K562 (cell line): ENCODE measurements at regions not wholly inside any gene's neighbourhood (a gene's known extent, or its start where the extent isn't known, plus 50 kb on each side); places are given as distances from the start of the nearest gene placed in this dataset.
A peak's percentile ranks its signal among the peaks of the same experiment; 100 is the strongest.

Experiments used
- AFF4 ChIP-seq: sonication (generic); formaldehyde crosslinking; IDR thresholded peaks from 2 replicates; pipeline ENCODE4 v1.8.0; 2023; ENCODE audit warnings: mild to moderate bottlenecking, missing genetic modification reagents
- ERF ChIP-seq: fragments of 450-650 bp; formaldehyde crosslinking; IDR thresholded peaks from 2 replicates; pipeline ENCODE4 v1.4.0; 2020; ENCODE audit warnings: mild to moderate bottlenecking, mixed read lengths
- FOS ChIP-seq: IDR thresholded peaks from 3 replicates; pipeline ENCODE4 v1.6.1; 2011; ENCODE audit not compliant: insufficient read length; ENCODE audit errors: extremely low read depth
- MAFG ChIP-seq: fragments of 450-650 bp; conservative IDR thresholded peaks from 2 replicates; pipeline ENCODE4 v1.6.1; 2016; ENCODE audit warnings: missing genetic modification characterization, missing compliant biosample characterization
- ZNF133 ChIP-seq: fragments of 250-450 bp; sonication (Bioruptor Pico); IDR thresholded peaks from 2 replicates; pipeline ENCODE4 v1.4.0; 2020; ENCODE audit warnings: mild to moderate bottlenecking
- ZNF316 ChIP-seq: fragments of 450-650 bp; IDR thresholded peaks from 2 replicates; pipeline ENCODE4 v1.6.1; 2016
- TF ChIP-seq, protein P1 (sequence below): sonication (generic); formaldehyde crosslinking; IDR thresholded peaks from 2 replicates; pipeline ENCODE4 v1.8.0; 2023; ENCODE audit warnings: mild to moderate bottlenecking, missing genetic modification reagents

GRCh38 chr7:47690902-47691558 is 109.1 kb upstream of the TNS3 start (continued):
- TF ChIP-seq FOS (no peak), ZNF316 (no peak), MAFG (tag) (peak; percentile 38; the same call in 1 of the 2 replicates), AFF4 (CRISPR knock-in tag) (no peak), ZNF133 (CRISPR knock-in tag) (no peak), ERF (CRISPR knock-in tag) (no peak)
- TF ChIP-seq, protein P1, sequence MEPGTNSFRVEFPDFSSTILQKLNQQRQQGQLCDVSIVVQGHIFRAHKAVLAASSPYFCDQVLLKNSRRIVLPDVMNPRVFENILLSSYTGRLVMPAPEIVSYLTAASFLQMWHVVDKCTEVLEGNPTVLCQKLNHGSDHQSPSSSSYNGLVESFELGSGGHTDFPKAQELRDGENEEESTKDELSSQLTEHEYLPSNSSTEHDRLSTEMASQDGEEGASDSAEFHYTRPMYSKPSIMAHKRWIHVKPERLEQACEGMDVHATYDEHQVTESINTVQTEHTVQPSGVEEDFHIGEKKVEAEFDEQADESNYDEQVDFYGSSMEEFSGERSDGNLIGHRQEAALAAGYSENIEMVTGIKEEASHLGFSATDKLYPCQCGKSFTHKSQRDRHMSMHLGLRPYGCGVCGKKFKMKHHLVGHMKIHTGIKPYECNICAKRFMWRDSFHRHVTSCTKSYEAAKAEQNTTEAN (CRISPR knock-in tag), result no peak
